ENCODE measurements at regions not wholly inside any gene's neighbourhood (a gene's known extent, or its start where the extent isn't known, plus 50 kb on each side); places are given as distances from the start of the nearest gene placed in this dataset.
"Not testable (repeated sequence)": the region's sequence is repeated elsewhere in the genome, so short reads cannot be mapped to it uniquely, and the experiment has no call there.

DNA sequence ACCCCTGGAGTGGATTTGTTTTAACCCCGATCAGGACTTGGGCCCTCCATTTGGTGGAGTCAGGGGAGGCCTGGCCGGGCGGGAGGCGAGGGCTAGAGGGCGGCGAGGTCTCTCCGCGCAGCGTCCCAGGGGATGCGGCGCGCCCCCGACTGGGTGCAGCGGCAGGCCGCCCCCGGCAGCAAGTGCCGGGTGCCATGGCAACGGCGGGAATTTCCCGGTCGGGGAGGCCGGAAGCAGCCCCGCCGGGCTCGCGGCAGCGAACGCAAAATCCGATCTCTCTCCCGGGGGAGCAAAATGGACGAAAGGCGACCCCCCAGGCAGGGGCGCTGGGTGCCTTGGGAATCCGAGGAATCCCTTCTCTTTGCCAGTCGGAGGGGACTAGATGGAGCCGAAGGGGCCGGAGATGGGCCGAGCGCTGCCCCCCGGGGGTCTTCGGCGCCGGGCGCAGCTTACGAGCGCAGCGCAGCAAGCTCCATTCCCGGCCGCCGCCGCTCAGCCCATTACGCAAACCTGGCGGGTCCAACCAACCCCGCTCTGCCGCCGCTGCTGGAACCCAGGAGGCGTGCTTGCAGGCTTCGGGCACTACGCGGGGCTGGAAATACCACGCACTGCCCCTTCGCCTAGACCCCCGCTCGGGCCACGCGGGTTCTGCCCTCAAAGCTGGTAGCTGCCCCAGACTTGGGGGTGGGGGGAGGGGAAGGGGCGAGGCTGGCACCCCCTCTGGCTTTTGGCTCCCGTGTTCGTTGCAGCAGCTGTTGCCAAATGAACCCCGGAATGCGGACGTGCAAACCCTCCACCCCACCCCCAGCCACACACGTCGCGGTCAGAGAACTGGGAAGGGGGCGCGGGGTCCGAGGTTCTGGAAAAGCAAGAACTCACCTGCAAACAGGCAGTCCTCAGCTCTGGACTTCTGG, 73.7 kb upstream of the NBPF8 start:
- TF ChIP-seq, protein P1, sequence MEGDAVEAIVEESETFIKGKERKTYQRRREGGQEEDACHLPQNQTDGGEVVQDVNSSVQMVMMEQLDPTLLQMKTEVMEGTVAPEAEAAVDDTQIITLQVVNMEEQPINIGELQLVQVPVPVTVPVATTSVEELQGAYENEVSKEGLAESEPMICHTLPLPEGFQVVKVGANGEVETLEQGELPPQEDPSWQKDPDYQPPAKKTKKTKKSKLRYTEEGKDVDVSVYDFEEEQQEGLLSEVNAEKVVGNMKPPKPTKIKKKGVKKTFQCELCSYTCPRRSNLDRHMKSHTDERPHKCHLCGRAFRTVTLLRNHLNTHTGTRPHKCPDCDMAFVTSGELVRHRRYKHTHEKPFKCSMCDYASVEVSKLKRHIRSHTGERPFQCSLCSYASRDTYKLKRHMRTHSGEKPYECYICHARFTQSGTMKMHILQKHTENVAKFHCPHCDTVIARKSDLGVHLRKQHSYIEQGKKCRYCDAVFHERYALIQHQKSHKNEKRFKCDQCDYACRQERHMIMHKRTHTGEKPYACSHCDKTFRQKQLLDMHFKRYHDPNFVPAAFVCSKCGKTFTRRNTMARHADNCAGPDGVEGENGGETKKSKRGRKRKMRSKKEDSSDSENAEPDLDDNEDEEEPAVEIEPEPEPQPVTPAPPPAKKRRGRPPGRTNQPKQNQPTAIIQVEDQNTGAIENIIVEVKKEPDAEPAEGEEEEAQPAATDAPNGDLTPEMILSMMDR (IDR thresholded peaks at IDR 0.05; ENCODE audit: poor library complexity, severe bottlenecking): not testable (repeated sequence)
- TF ChIP-seq, protein P2, sequence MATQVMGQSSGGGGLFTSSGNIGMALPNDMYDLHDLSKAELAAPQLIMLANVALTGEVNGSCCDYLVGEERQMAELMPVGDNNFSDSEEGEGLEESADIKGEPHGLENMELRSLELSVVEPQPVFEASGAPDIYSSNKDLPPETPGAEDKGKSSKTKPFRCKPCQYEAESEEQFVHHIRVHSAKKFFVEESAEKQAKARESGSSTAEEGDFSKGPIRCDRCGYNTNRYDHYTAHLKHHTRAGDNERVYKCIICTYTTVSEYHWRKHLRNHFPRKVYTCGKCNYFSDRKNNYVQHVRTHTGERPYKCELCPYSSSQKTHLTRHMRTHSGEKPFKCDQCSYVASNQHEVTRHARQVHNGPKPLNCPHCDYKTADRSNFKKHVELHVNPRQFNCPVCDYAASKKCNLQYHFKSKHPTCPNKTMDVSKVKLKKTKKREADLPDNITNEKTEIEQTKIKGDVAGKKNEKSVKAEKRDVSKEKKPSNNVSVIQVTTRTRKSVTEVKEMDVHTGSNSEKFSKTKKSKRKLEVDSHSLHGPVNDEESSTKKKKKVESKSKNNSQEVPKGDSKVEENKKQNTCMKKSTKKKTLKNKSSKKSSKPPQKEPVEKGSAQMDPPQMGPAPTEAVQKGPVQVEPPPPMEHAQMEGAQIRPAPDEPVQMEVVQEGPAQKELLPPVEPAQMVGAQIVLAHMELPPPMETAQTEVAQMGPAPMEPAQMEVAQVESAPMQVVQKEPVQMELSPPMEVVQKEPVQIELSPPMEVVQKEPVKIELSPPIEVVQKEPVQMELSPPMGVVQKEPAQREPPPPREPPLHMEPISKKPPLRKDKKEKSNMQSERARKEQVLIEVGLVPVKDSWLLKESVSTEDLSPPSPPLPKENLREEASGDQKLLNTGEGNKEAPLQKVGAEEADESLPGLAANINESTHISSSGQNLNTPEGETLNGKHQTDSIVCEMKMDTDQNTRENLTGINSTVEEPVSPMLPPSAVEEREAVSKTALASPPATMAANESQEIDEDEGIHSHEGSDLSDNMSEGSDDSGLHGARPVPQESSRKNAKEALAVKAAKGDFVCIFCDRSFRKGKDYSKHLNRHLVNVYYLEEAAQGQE (IDR thresholded peaks at IDR 0.05; ENCODE audit: borderline replicate concordance): not testable (repeated sequence)
